ENCODE measurements at regions not wholly inside any gene's neighbourhood (a gene's known extent, or its start where the extent isn't known, plus 50 kb on each side); places are given as distances from the start of the nearest gene placed in this dataset.
"Not testable (repeated sequence)": the region's sequence is repeated elsewhere in the genome, so short reads cannot be mapped to it uniquely, and the experiment has no call there.

- H3K4me3 ChIP-seq (ENCODE audit: insufficient read depth, low read depth, low read length) = no peak overlapping the region
- WGBS, 2 experiments = 89 to 100% methylated on average over 1 to 2 of the region's 2 CpGs
Measured at GRCh38 chrX:46216406-46216805, 328.8 kb downstream of the ZNF674 start.

DNA sequence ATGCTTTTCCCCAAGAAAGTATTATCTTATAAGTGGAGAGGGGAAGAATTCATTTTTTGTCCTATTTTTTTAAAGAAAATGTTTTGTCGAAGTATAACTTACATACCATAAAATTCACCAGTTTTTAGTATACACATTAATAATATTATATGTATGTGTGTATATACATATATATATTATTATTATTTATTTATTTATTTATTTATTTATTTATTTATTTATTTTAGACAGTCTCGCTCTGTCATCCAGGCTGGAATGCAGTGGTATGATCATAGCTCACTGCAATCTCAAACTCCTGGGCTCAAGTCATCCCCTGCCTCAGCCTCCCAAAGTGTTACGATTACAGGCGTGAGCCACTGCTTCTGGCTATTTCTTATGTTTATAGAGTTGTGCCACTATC is 334.1 kb downstream of the ZNF674 start:
- Histone ChIP-seq H3K9me3 (ENCODE audit: control insufficient read depth, low read length) (no peaks in the 10 kb centered on the region), H3K4me3 (ENCODE audit: insufficient read depth, low read depth, low read length) (no peak overlapping the region), H3K36me3 (ENCODE audit: control insufficient read depth, insufficient read depth, low read length) (no peaks in the 10 kb centered on the region), H3K27ac (ENCODE audit: insufficient read depth, low read depth, low read length, poor library complexity, severe bottlenecking) (no peak overlapping the region), H3K27me3 (ENCODE audit: control insufficient read depth, insufficient read depth, low read length, poor library complexity, severe bottlenecking) (no peaks in the 10 kb centered on the region), H3K4me1 (ENCODE audit: control insufficient read depth, insufficient read depth, low read length) (no peaks in the 10 kb centered on the region)
- WGBS, 2 experiments = 87 to 100% methylated on average over 2 to 3 of the region's 4 CpGs

More at GRCh38 chrX:46216406-46216805, 328.8 kb downstream of the ZNF674 start:
- Histone ChIP-seq H3K27me3 (ENCODE audit: control insufficient read depth, insufficient read depth, low read length, poor library complexity, severe bottlenecking) (no peaks in the 10 kb centered on the region), H3K36me3 (ENCODE audit: control insufficient read depth, insufficient read depth, low read length) (no peaks in the 10 kb centered on the region), H3K4me1 (ENCODE audit: control insufficient read depth, insufficient read depth, low read length) (no peaks in the 10 kb centered on the region), H3K9me3 (ENCODE audit: control insufficient read depth, low read length) (no peaks in the 10 kb centered on the region), H3K27ac (ENCODE audit: insufficient read depth, low read depth, low read length, poor library complexity, severe bottlenecking) (no peak overlapping the region)

GRCh38 chrX:46209768-46210167 is 335.5 kb downstream of the ZNF674 start:
- WGBS, 2 experiments = 67 to 84% methylated on average over 1 to 2 of the region's 4 CpGs
- H3K27me3 ChIP-seq (ENCODE audit: control insufficient read depth, insufficient read depth, low read length, poor library complexity, severe bottlenecking) = no peaks in the 10 kb centered on the region
- no peaks in the 10 kb centered on the region for H3K4me1 ChIP-seq (ENCODE audit: control insufficient read depth, insufficient read depth, low read length)
- no peaks in the 10 kb centered on the region for H3K36me3 ChIP-seq (ENCODE audit: control insufficient read depth, insufficient read depth, low read length)
- no peaks in the 10 kb centered on the region for H3K9me3 ChIP-seq (ENCODE audit: control insufficient read depth, low read length)
- no peak overlapping the region for H3K4me3 ChIP-seq (ENCODE audit: insufficient read depth, low read depth, low read length)
- H3K27ac ChIP-seq (ENCODE audit: insufficient read depth, low read depth, low read length, poor library complexity, severe bottlenecking) = no peak overlapping the region

- Histone ChIP-seq H3K4me3 (ENCODE audit: insufficient read depth, low read depth, low read length) (no peak overlapping the region), H3K27me3 (ENCODE audit: control insufficient read depth, insufficient read depth, low read length, poor library complexity, severe bottlenecking) (no peaks in the 10 kb centered on the region), H3K4me1 (ENCODE audit: control insufficient read depth, insufficient read depth, low read length) (no peaks in the 10 kb centered on the region), H3K36me3 (ENCODE audit: control insufficient read depth, insufficient read depth, low read length) (no peaks in the 10 kb centered on the region), H3K9me3 (ENCODE audit: control insufficient read depth, low read length) (no peaks in the 10 kb centered on the region), H3K27ac (ENCODE audit: insufficient read depth, low read depth, low read length, poor library complexity, severe bottlenecking) (no peak overlapping the region)
Measured at GRCh38 chrX:46209037-46209436, 336.2 kb downstream of the ZNF674 start.

GRCh38 chrX:46208225-46208854 is 336.9 kb downstream of the ZNF674 start:
- H3K9me3 ChIP-seq (ENCODE audit: control insufficient read depth, low read length) = no peaks in the 10 kb centered on the region
- no peaks in the 10 kb centered on the region for H3K4me1 ChIP-seq (ENCODE audit: control insufficient read depth, insufficient read depth, low read length)
- H3K27ac ChIP-seq (ENCODE audit: insufficient read depth, low read depth, low read length, poor library complexity, severe bottlenecking) = no peak overlapping the region
- H3K36me3 ChIP-seq (ENCODE audit: control insufficient read depth, insufficient read depth, low read length) = no peaks in the 10 kb centered on the region
- 100% methylated on average over 1 of the region's 2 CpGs for WGBS, 2 experiments
- H3K27me3 ChIP-seq (ENCODE audit: control insufficient read depth, insufficient read depth, low read length, poor library complexity, severe bottlenecking) = no peaks in the 10 kb centered on the region
- no peak overlapping the region for H3K4me3 ChIP-seq (ENCODE audit: insufficient read depth, low read depth, low read length)

DNA sequence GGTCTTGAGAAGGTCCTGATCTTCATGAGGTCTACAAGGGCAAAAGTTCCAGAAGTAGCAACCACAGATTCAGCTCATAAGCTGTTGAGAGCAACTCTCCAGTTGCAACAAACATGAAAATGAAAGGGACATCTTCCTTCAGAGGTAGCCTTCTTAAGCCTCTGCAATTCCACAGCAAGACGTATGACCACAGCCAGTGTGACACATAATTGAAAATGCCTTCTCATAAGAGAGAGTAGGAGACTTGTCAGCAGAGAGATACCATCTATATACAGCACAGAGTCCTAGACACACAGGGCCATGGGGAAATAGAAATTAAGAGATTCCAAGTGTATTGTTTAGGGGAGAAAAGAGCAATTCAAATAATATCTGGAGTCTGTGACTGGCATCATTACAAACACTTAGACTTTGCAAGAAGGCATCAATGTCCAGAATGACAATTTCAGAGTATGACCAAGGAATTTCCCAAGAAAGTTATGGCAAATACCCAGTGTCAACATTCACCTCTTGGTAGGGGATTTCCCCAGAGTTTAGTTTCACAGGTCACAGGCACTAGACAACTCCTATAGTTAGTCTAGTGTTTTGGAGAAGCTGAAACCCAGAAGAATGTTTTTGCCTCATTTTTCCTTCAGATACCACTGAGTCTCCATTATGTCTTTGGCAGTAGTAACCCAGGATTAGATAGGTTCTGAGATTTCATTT is 340.3 kb downstream of the ZNF674 start:
- no peaks in the 10 kb centered on the region for H3K27me3 ChIP-seq (ENCODE audit: control insufficient read depth, insufficient read depth, low read length, poor library complexity, severe bottlenecking)
- no peaks in the 10 kb centered on the region for H3K9me3 ChIP-seq (ENCODE audit: control insufficient read depth, low read length)
- no peak overlapping the region for H3K27ac ChIP-seq (ENCODE audit: insufficient read depth, low read depth, low read length, poor library complexity, severe bottlenecking)
- H3K36me3 ChIP-seq (ENCODE audit: control insufficient read depth, insufficient read depth, low read length) = no peaks in the 10 kb centered on the region
- H3K4me3 ChIP-seq (ENCODE audit: insufficient read depth, low read depth, low read length) = no peak overlapping the region
- no peaks in the 10 kb centered on the region for H3K4me1 ChIP-seq (ENCODE audit: control insufficient read depth, insufficient read depth, low read length)
- 100% methylated on average over 1 of the region's 1 CpG; no CpG with 5 or more reads in 1 of the 2 experiments for WGBS, 2 experiments

GRCh38 chrX:46202733-46203514 is 342.3 kb downstream of the ZNF674 start:
- H3K9me3 ChIP-seq (ENCODE audit: control insufficient read depth, low read length) = no peaks in the 10 kb centered on the region
- H3K36me3 ChIP-seq (ENCODE audit: control insufficient read depth, insufficient read depth, low read length) = no peaks in the 10 kb centered on the region
- 90 to 93% methylated on average over 8 to 10 of the region's 10 CpGs for WGBS, 2 experiments
- no peak overlapping the region for H3K27ac ChIP-seq (ENCODE audit: insufficient read depth, low read depth, low read length, poor library complexity, severe bottlenecking)
- no peaks in the 10 kb centered on the region for H3K4me1 ChIP-seq (ENCODE audit: control insufficient read depth, insufficient read depth, low read length)
- no peak overlapping the region for H3K4me3 ChIP-seq (ENCODE audit: insufficient read depth, low read depth, low read length)
- H3K27me3 ChIP-seq (ENCODE audit: control insufficient read depth, insufficient read depth, low read length, poor library complexity, severe bottlenecking) = no peaks in the 10 kb centered on the region

DNA sequence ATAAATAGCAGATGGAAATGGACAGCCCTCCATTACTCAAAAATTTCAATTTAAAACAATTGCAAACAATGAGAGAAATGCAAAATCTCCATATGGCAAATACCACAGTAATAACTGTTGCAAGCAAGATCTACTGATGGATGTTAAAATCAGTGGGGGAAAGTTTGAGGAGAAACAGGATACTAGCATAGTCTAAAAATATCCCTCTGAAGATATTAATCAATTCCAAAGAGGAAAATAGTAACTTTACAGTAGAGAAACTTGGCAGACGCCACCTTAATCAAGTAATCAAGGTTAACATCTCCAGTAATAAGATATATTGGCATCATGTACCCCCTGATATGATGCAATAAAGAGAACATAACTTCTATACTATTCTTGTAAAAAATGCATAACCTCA is 344.8 kb downstream of the ZNF674 start:
- no peaks in the 10 kb centered on the region for H3K36me3 ChIP-seq (ENCODE audit: control insufficient read depth, insufficient read depth, low read length)
- H3K4me3 ChIP-seq (ENCODE audit: insufficient read depth, low read depth, low read length) = no peak overlapping the region
- WGBS, 2 experiments = 67% methylated on average over 1 of the region's 1 CpG; no CpG with 5 or more reads in 1 of the 2 experiments
- no peaks in the 10 kb centered on the region for H3K27me3 ChIP-seq (ENCODE audit: control insufficient read depth, insufficient read depth, low read length, poor library complexity, severe bottlenecking)
- no peak overlapping the region for H3K27ac ChIP-seq (ENCODE audit: insufficient read depth, low read depth, low read length, poor library complexity, severe bottlenecking)
- H3K9me3 ChIP-seq (ENCODE audit: control insufficient read depth, low read length) = no peaks in the 10 kb centered on the region
- no peaks in the 10 kb centered on the region for H3K4me1 ChIP-seq (ENCODE audit: control insufficient read depth, insufficient read depth, low read length)

GRCh38 chrX:46198858-46199257 is 346.4 kb downstream of the ZNF674 start:
- 100% methylated on average over 1 of the region's 1 CpG; no CpG with 5 or more reads in 1 of the 2 experiments for WGBS, 2 experiments
- no peak overlapping the region for H3K27ac ChIP-seq (ENCODE audit: insufficient read depth, low read depth, low read length, poor library complexity, severe bottlenecking)
- H3K4me3 ChIP-seq (ENCODE audit: insufficient read depth, low read depth, low read length) = no peak overlapping the region
- H3K4me1 ChIP-seq (ENCODE audit: control insufficient read depth, insufficient read depth, low read length) = no peaks in the 10 kb centered on the region
- no peaks in the 10 kb centered on the region for H3K9me3 ChIP-seq (ENCODE audit: control insufficient read depth, low read length)
- no peaks in the 10 kb centered on the region for H3K27me3 ChIP-seq (ENCODE audit: control insufficient read depth, insufficient read depth, low read length, poor library complexity, severe bottlenecking)
- no peaks in the 10 kb centered on the region for H3K36me3 ChIP-seq (ENCODE audit: control insufficient read depth, insufficient read depth, low read length)

- H3K4me3 ChIP-seq (ENCODE audit: insufficient read depth, low read depth, low read length); H3K9me3 ChIP-seq (ENCODE audit: control insufficient read depth, low read length); H3K27me3 ChIP-seq (ENCODE audit: control insufficient read depth, insufficient read depth, low read length, poor library complexity, severe bottlenecking); H3K36me3 ChIP-seq (ENCODE audit: control insufficient read depth, insufficient read depth, low read length); H3K4me1 ChIP-seq (ENCODE audit: control insufficient read depth, insufficient read depth, low read length); H3K27ac ChIP-seq (ENCODE audit: insufficient read depth, low read depth, low read length, poor library complexity, severe bottlenecking): not testable (repeated sequence)
- WGBS, 2 experiments = 95 to 96% methylated on average over 2 of the region's 2 CpGs
Measured at GRCh38 chrX:46186811-46187106, 358.5 kb downstream of the ZNF674 start.
